ENCODE measurements at regions not wholly inside any gene's neighbourhood (a gene's known extent, or its start where the extent isn't known, plus 50 kb on each side); places are given as distances from the start of the nearest gene placed in this dataset.

GRCh38 chr2:217222309-217222910 is 362.5 kb upstream of the TNP1 start:
- TF ChIP-seq CTCF (IDR thresholded peaks at IDR 0.05; ENCODE audit: low read depth, low read length, poor library complexity, severe bottlenecking) (no peak), EZH2phosphoT487 (IDR thresholded peaks at IDR 0.05; ENCODE audit: borderline replicate concordance, low read length) (no peak)

All from DOHH2 (cell line).